A673 (cell line): ENCODE measurements at regions not wholly inside any gene's neighbourhood (a gene's known extent, or its start where the extent isn't known, plus 50 kb on each side); places are given as distances from the start of the nearest gene placed in this dataset.
A peak's percentile ranks its signal among the peaks of the same experiment; 100 is the strongest.

Experiments
- BruUV-seq: library from RNA; stranded (reverse); fragments of 400-500 nt; replicated peaks from 2 replicates; lab custom pipeline; 2021; lab: Mats Ljungman, UMichigan
- CTCF ChIA-PET: fragments of 300-600 bp; sonication (Branson Sonifier 250); formaldehyde crosslinking; loops from one replicate; lab custom pipeline; 2022; ENCODE audit warnings: antibody characterized with exemption; lab: Charles Lee
- POLR2A ChIA-PET: fragments of 300-600 bp; sonication (Branson Sonifier 250); formaldehyde crosslinking; loops from one replicate; lab custom pipeline; 2022; ENCODE audit warnings: antibody characterized with exemption; ENCODE audit not compliant: low non-redundant PET; lab: Charles Lee
- DNase-seq: peaks from one replicate; pipeline ENCODE4 v3.0.0-alpha.2; 2015; ENCODE audit warnings: low spot score
- H3K27ac ChIP-seq: fragments of 200-600 bp; sonication (generic); 2 replicates; pipeline ENCODE4 v1.5.1; 2016; ENCODE audit warnings: mixed run types, low read depth, mild to moderate bottlenecking, mixed read lengths, antibody characterized with exemption, low read length; ENCODE audit not compliant: poor library complexity, severe bottlenecking
- H3K27me3 ChIP-seq: fragments of 200-600 bp; sonication (generic); replicated peaks from 2 replicates; pipeline ENCODE4 v1.6.1; 2017; ENCODE audit warnings: mixed run types, low read depth, mild to moderate bottlenecking, mixed read lengths, antibody characterized with exemption, low read length; ENCODE audit not compliant: insufficient read depth, poor library complexity
- H3K36me3 ChIP-seq: fragments of 200-600 bp; sonication (generic); 2 replicates; pipeline ENCODE4 v1.6.1; 2016; ENCODE audit warnings: mixed run types, mild to moderate bottlenecking, mixed read lengths, antibody characterized with exemption, low read length; ENCODE audit not compliant: insufficient read depth, poor library complexity, severe bottlenecking
- H3K4me1 ChIP-seq: fragments of 200-600 bp; sonication (generic); 2 replicates; pipeline ENCODE4 v1.6.1; 2017; ENCODE audit warnings: mixed run types, mild to moderate bottlenecking, mixed read lengths, antibody characterized with exemption, low read length; ENCODE audit not compliant: insufficient read depth, poor library complexity, severe bottlenecking
- H3K4me3 ChIP-seq: fragments of 200-600 bp; sonication (generic); 2 replicates; pipeline ENCODE4 v1.5.1; 2016; ENCODE audit warnings: low read depth, mixed run types, mild to moderate bottlenecking, mixed read lengths, low read length; ENCODE audit not compliant: poor library complexity, severe bottlenecking
- H3K9me3 ChIP-seq: fragments of 200-600 bp; sonication (generic); 2 replicates; pipeline ENCODE4 v1.6.1; 2016; ENCODE audit warnings: mixed run types, low read depth, mild to moderate bottlenecking, mixed read lengths, antibody characterized with exemption, low read length; ENCODE audit not compliant: poor library complexity, severe bottlenecking
- EZH2 ChIP-seq: fragments of 200-600 bp; sonication (generic); IDR thresholded peaks from 2 replicates; pipeline ENCODE4 v1.6.1; 2017; ENCODE audit warnings: borderline replicate concordance, low read depth, mild to moderate bottlenecking, mixed read lengths, antibody characterized with exemption, low read length; ENCODE audit not compliant: poor library complexity, severe bottlenecking
- intact Hi-C: fragments of 100-400 bp; cut with micrococcal nuclease; formaldehyde crosslinking; loops from one replicate; pipeline ENCODE4 v1.10.0; 2022; ENCODE audit not compliant: unreplicated experiment
- TF ChIP-seq, protein P1 (sequence below): fragments of 300-800, 200-600 bp; sonication (generic); conservative IDR thresholded peaks from 2 replicates; pipeline ENCODE4 v1.5.1; 2017; ENCODE audit warnings: low read depth, mild to moderate bottlenecking, antibody characterized with exemption, low read length, moderate library complexity, mixed read lengths

DNA sequence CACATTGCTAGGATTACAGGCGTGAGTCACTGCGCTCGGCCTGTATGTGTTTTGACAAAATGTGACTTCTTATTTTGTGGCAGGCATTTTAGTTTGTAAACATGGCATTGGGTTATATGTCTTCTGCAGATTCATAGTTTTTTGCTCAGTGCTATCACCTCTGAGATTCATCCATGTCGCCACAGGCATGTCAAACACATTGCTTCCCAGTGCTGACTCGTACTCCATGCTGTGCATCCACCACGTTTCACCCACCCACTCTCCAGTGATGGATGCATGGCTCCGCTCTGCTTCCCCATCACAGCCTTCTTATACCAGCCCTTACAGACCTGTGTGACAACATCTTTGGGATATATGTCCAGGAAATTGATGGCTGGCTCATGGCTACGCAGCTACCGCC, 158.8 kb downstream of the GAS1 start:
- no peaks in the 10 kb centered on the region for H3K36me3 ChIP-seq
- ChIA-PET CTCF (no interaction called here), POLR2A (no interaction called here)
- no peak overlapping the region for H3K4me3 ChIP-seq
- H3K27ac ChIP-seq: no peak overlapping the region
- TF ChIP-seq, protein P1, sequence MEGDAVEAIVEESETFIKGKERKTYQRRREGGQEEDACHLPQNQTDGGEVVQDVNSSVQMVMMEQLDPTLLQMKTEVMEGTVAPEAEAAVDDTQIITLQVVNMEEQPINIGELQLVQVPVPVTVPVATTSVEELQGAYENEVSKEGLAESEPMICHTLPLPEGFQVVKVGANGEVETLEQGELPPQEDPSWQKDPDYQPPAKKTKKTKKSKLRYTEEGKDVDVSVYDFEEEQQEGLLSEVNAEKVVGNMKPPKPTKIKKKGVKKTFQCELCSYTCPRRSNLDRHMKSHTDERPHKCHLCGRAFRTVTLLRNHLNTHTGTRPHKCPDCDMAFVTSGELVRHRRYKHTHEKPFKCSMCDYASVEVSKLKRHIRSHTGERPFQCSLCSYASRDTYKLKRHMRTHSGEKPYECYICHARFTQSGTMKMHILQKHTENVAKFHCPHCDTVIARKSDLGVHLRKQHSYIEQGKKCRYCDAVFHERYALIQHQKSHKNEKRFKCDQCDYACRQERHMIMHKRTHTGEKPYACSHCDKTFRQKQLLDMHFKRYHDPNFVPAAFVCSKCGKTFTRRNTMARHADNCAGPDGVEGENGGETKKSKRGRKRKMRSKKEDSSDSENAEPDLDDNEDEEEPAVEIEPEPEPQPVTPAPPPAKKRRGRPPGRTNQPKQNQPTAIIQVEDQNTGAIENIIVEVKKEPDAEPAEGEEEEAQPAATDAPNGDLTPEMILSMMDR: no peak
- no peak for TF ChIP-seq EZH2
- no peaks in the 10 kb centered on the region for H3K27me3 ChIP-seq
- DNase-seq: no peak
- no peaks in the 10 kb centered on the region for H3K9me3 ChIP-seq
- peaks cover under 1% of the 10 kb centered on the region for H3K4me1 ChIP-seq
- no TSS peak for BruUV-seq
- intact Hi-C loops: no loop called here

DNA sequence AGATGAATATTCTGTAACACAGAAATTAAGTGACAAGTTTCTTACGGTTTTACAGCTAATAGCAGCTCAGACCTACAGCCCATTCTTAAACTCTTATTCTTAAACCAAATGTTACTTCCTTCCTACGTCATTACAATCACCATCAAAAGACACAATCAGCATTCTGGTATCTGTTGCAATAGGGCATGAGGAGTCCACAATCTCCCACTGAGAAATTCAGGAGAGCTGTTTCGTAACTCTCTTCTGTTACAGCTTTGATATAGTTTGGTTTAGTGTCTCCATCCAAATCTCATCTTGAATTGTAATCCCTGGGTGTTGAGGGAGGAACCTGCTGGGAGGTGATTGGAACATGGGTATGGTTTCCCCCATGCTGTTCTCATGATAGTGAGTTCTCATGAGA, 163.4 kb downstream of the GAS1 start:
- no peaks in the 10 kb centered on the region for H3K4me1 ChIP-seq
- ChIA-PET CTCF (no interaction called here), POLR2A (no interaction called here)
- H3K4me3 ChIP-seq: no peak overlapping the region
- BruUV-seq: no TSS peak
- no peaks in the 10 kb centered on the region for H3K9me3 ChIP-seq
- intact Hi-C loops: no loop called here
- TF ChIP-seq EZH2: no peak
- TF ChIP-seq, protein P1: no peak
- no peaks in the 10 kb centered on the region for H3K36me3 ChIP-seq
- H3K27me3 ChIP-seq: no peaks in the 10 kb centered on the region
- no peak overlapping the region for H3K27ac ChIP-seq
- DNase-seq: peak; percentile 69

DNA sequence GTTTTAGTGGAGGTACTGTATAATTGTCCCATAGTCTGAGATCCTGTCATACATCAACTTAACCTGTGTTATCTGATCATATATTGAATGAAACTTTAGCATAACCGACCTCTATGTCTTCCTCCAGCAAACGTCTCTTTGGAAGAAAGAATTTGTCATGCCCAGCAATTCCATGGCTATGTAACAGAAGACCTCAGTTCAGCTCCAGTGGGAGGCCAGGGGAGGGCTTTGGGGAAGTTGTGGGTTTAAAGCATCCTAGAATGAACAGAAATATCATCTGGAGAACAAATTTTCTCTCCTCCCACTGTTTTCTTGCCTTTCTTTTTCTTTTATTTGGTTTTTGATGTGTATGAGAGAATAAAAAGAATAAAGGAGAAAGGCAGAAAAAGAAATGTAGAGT, 164.5 kb downstream of the GAS1 start:
- Histone ChIP-seq H3K4me3 (no peak overlapping the region), H3K4me1 (no peaks in the 10 kb centered on the region), H3K36me3 (no peaks in the 10 kb centered on the region), H3K9me3 (no peaks in the 10 kb centered on the region), H3K27me3 (no peaks in the 10 kb centered on the region), H3K27ac (no peak overlapping the region)
- ChIA-PET POLR2A (interaction anchor here (0.6 kb wide), 1 partner anchor 1210 kb away, joined by 5 read pairs; no protein-coding TSS in a partner anchor), CTCF (no interaction called here)
- no peak for TF ChIP-seq EZH2
- TF ChIP-seq, protein P1: no peak
- intact Hi-C loops: no loop called here
- DNase-seq: no peak
- BruUV-seq: no TSS peak
